ENCODE measurements at regions not wholly inside any gene's neighbourhood (a gene's known extent, or its start where the extent isn't known, plus 50 kb on each side); places are given as distances from the start of the nearest gene placed in this dataset.

DNA sequence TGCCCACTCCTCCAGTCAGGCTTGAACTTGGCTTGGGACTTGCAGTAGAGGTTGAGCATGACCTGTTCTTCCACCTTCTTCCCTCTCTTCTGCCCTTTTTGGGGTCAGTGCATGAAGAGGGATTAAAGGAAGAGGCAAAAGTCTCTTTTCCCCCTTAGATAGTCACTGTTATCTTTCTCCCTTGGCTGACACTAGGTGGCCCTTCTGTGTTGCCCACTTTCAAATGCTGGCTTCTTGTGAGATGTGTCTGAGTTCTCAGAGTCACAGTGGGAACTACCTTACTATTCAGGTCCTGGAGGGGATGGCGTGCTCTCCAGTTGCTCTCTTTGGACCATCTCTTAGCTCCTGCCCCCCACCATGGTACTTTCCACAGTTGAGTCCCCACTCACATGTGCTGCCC, 73.6 kb downstream of the GPR65 start:
- H3K4me3 ChIP-seq (ENCODE audit: low read depth in 2 of 2, low read length in 2 of 2), result no peak overlapping the region
- H3K4me1 ChIP-seq (ENCODE audit: control insufficient read depth, insufficient read depth, low read length), result no peaks in the 10 kb centered on the region
- ATAC-seq, result no peak
- DNase-seq (ENCODE audit: low read depth, low spot score), result no peak
- in situ Hi-C loops (cut with HindIII; ENCODE audit: low pct_unique_long_range_greater_than_20kb, low sequenced_read_pairs) (no loop called here), intact Hi-C loops (cut with micrococcal nuclease; ENCODE audit: unreplicated experiment) (no loop called here)
- TF ChIP-seq, protein P1, sequence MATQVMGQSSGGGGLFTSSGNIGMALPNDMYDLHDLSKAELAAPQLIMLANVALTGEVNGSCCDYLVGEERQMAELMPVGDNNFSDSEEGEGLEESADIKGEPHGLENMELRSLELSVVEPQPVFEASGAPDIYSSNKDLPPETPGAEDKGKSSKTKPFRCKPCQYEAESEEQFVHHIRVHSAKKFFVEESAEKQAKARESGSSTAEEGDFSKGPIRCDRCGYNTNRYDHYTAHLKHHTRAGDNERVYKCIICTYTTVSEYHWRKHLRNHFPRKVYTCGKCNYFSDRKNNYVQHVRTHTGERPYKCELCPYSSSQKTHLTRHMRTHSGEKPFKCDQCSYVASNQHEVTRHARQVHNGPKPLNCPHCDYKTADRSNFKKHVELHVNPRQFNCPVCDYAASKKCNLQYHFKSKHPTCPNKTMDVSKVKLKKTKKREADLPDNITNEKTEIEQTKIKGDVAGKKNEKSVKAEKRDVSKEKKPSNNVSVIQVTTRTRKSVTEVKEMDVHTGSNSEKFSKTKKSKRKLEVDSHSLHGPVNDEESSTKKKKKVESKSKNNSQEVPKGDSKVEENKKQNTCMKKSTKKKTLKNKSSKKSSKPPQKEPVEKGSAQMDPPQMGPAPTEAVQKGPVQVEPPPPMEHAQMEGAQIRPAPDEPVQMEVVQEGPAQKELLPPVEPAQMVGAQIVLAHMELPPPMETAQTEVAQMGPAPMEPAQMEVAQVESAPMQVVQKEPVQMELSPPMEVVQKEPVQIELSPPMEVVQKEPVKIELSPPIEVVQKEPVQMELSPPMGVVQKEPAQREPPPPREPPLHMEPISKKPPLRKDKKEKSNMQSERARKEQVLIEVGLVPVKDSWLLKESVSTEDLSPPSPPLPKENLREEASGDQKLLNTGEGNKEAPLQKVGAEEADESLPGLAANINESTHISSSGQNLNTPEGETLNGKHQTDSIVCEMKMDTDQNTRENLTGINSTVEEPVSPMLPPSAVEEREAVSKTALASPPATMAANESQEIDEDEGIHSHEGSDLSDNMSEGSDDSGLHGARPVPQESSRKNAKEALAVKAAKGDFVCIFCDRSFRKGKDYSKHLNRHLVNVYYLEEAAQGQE (IDR thresholded peaks at IDR 0.05; ENCODE audit: insufficient read depth in 1 of 2, low read depth in 2 of 2, low read length in 1 of 2), result no peak
- TF ChIP-seq TCF7L2 (IDR thresholded peaks at IDR 0.05; ENCODE audit: low read depth, low read length) (no peak), POLR2AphosphoS5 (IDR thresholded peaks at IDR 0.05; ENCODE audit: low read depth, low read length) (no peak), SIN3A (IDR thresholded peaks at IDR 0.05; ENCODE audit: borderline replicate concordance, insufficient read depth, low read depth, low read length) (no peak)
- TF ChIP-seq, protein P2, sequence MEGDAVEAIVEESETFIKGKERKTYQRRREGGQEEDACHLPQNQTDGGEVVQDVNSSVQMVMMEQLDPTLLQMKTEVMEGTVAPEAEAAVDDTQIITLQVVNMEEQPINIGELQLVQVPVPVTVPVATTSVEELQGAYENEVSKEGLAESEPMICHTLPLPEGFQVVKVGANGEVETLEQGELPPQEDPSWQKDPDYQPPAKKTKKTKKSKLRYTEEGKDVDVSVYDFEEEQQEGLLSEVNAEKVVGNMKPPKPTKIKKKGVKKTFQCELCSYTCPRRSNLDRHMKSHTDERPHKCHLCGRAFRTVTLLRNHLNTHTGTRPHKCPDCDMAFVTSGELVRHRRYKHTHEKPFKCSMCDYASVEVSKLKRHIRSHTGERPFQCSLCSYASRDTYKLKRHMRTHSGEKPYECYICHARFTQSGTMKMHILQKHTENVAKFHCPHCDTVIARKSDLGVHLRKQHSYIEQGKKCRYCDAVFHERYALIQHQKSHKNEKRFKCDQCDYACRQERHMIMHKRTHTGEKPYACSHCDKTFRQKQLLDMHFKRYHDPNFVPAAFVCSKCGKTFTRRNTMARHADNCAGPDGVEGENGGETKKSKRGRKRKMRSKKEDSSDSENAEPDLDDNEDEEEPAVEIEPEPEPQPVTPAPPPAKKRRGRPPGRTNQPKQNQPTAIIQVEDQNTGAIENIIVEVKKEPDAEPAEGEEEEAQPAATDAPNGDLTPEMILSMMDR (IDR thresholded peaks at IDR 0.05), result no peak
- no TSS peak for BruUV-seq (replicated peaks)
- H3K27me3 ChIP-seq (ENCODE audit: control insufficient read depth, insufficient read depth, low read length), result no peaks in the 10 kb centered on the region
- POLR2A ChIA-PET, result no interaction called here
- CTCF ChIA-PET, result no interaction called here
- H3K27ac ChIP-seq (ENCODE audit: low read length), result no peak overlapping the region
- no peaks in the 10 kb centered on the region for H3K9me3 ChIP-seq (ENCODE audit: control insufficient read depth, insufficient read depth, low read depth, low read length)
- H3K36me3 ChIP-seq (ENCODE audit: control insufficient read depth, insufficient read depth, low read length), result no peaks in the 10 kb centered on the region

DNA sequence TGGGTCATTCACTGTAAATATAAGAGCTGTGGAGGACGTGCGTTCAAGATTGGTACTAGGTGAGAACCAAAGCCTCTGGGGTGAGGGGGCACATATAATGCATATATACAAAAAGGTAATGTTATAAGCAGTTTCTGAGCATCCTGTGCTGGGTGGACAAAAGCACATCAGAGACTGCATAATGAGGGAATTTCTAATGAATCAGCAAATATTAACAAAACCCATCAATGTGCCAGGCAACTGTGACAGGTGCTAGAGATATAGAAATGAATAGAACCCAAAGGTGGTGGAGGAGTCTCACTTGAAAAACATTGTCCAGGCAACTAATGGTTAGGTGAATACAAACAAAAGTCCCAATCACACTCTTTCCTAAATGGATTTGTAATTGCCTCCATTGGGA, 74.7 kb downstream of the GPR65 start:
- DNase-seq (ENCODE audit: low read depth, low spot score) (no peak), ATAC-seq (no peak)
- Histone ChIP-seq H3K4me3 (ENCODE audit: low read depth in 2 of 2, low read length in 2 of 2) (no peak overlapping the region), H3K27ac (ENCODE audit: low read length) (no peak overlapping the region), H3K9me3 (ENCODE audit: control insufficient read depth, insufficient read depth, low read depth, low read length) (no peaks in the 10 kb centered on the region), H3K27me3 (ENCODE audit: control insufficient read depth, insufficient read depth, low read length) (no peaks in the 10 kb centered on the region), H3K4me1 (ENCODE audit: control insufficient read depth, insufficient read depth, low read length) (no peaks in the 10 kb centered on the region), H3K36me3 (ENCODE audit: control insufficient read depth, insufficient read depth, low read length) (no peaks in the 10 kb centered on the region)
- ChIA-PET CTCF (no interaction called here), POLR2A (no interaction called here)
- TF ChIP-seq, protein P1 (IDR thresholded peaks at IDR 0.05; ENCODE audit: insufficient read depth in 1 of 2, low read depth in 2 of 2, low read length in 1 of 2), result no peak
- TF ChIP-seq SIN3A (IDR thresholded peaks at IDR 0.05; ENCODE audit: borderline replicate concordance, insufficient read depth, low read depth, low read length) (no peak), POLR2AphosphoS5 (IDR thresholded peaks at IDR 0.05; ENCODE audit: low read depth, low read length) (no peak), TCF7L2 (IDR thresholded peaks at IDR 0.05; ENCODE audit: low read depth, low read length) (no peak)
- TF ChIP-seq, protein P2 (IDR thresholded peaks at IDR 0.05), result no peak
- no TSS peak for BruUV-seq (replicated peaks)
- in situ Hi-C loops (cut with HindIII; ENCODE audit: low pct_unique_long_range_greater_than_20kb, low sequenced_read_pairs), result no loop called here
- intact Hi-C loops (cut with micrococcal nuclease; ENCODE audit: unreplicated experiment), result no loop called here
